Thyroid gland (tissue), 4 donors: ENCODE measurements at regions not wholly inside any gene's neighbourhood (a gene's known extent, or its start where the extent isn't known, plus 50 kb on each side); places are given as distances from the start of the nearest gene placed in this dataset.

Source experiments
- CTCF ChIP-seq, 6 experiments: fragments of 200-600 bp in 3 of 6; fragments of 450-650 bp in 3 of 6; sonication (generic) in 3 of 6; IDR thresholded peaks; one replicate each; pipeline ENCODE4 v1.5.1; 2016 to 2019; ENCODE audit warnings: antibody characterized with exemption in 6 of 6, mild to moderate bottlenecking in 2 of 6, inconsistent platforms in 1 of 6, moderate library complexity in 1 of 6
- POLR2A ChIP-seq, 2 donors: fragments of 450-650 bp; IDR thresholded peaks; one replicate each; pipeline ENCODE4 v1.6.1; 2017; ENCODE audit warnings: antibody characterized with exemption in 2 of 2, mild to moderate bottlenecking in 2 of 2, moderate library complexity in 1 of 2

- TF ChIP-seq POLR2A (IDR thresholded peaks at IDR 0.05) (no peak), CTCF (IDR thresholded peaks at IDR 0.05) (no peak)
Measured at GRCh38 chr13:100773923-100774663, 99.5 kb upstream of the TMTC4 start.
